Left lung (tissue), 4 donors: ENCODE measurements at regions not wholly inside any gene's neighbourhood (a gene's known extent, or its start where the extent isn't known, plus 50 kb on each side); places are given as distances from the start of the nearest gene placed in this dataset.

ENCODE experiments used
- ATAC-seq: fragments of 200-7000 bp; cut with Tn5 transposase; one replicate; pipeline ENCODE4 v1.9.1; 2020; ENCODE audit warnings: moderate library complexity
- DNase-seq, 4 donors: peaks; one replicate each; pipeline ENCODE4 v3.0.0-alpha.2; 2013 to 2020
- H3K27ac ChIP-seq, 2 donors: fragments of 200-600 bp; sonication (generic) in 1 of 2; one replicate each; pipeline versions ENCODE4 v1.5.0 to v1.8.0; 2020 to 2021
- H3K27me3 ChIP-seq, 2 donors: fragments of 200-600 bp; sonication (generic) in 1 of 2; one replicate each; pipeline versions ENCODE4 v1.5.0 to v1.8.0; 2020 to 2021
- H3K36me3 ChIP-seq, 2 donors: fragments of 200-600 bp; sonication (generic) in 1 of 2; one replicate each; pipeline versions ENCODE4 v1.5.0 to v1.8.0; 2020 to 2021
- H3K4me1 ChIP-seq, 2 donors: fragments of 200-600 bp; one replicate each; pipeline ENCODE4 v1.8.0; 2021
- H3K4me3 ChIP-seq, 2 donors: fragments of 200-600 bp; sonication (generic) in 1 of 2; one replicate each; pipeline versions ENCODE4 v1.5.0 to v1.8.0; 2020 to 2021; ENCODE audit warnings: mild to moderate bottlenecking in 1 of 2
- H3K9me3 ChIP-seq, 2 donors: fragments of 200-600 bp; sonication (generic) in 1 of 2; one replicate each; pipeline versions ENCODE4 v1.5.0 to v1.8.0; 2020 to 2021
- CTCF ChIP-seq, 2 donors: fragments of 200-600 bp; sonication (generic) in 1 of 2; IDR thresholded peaks; one replicate each; pipeline versions ENCODE4 v1.5.0 to v1.8.0; 2021; ENCODE audit warnings: antibody characterized with exemption in 2 of 2
- intact Hi-C, 2 donors: fragments of 100-400 bp; cut with DNase I; formaldehyde crosslinking; loops; one replicate each; pipeline versions ENCODE4 v1.11.2 to v1.14.2; 2022
- donor health status: DM: no; HTN: yes; CAD: no.
- donor health status: DM: no; HTN: no; CAD: no.

- intact Hi-C loops = no loop called here
Observed at GRCh38 chr12:125206711-125207110, 141.5 kb downstream of the AACS start.

GRCh38 chr12:125208334-125208733 lies 143.1 kb downstream of the AACS start:
- H3K4me3 ChIP-seq = no peak overlapping the region
- no peak for TF ChIP-seq CTCF (IDR thresholded peaks at IDR 0.05)
- no peaks in the 10 kb centered on the region for H3K4me1 ChIP-seq
- intact Hi-C loops = no loop called here
- no peaks in the 10 kb centered on the region for H3K36me3 ChIP-seq
- H3K27ac ChIP-seq = no peak overlapping the region
- DNase-seq = no peak
- ATAC-seq = no peak
- no peaks in the 10 kb centered on the region for H3K9me3 ChIP-seq
- peaks cover 0 to 67% of the 10 kb centered on the region in 2 donors for H3K27me3 ChIP-seq

More at GRCh38 chr12:125206711-125207110, 141.5 kb downstream of the AACS start:
- no peaks in the 10 kb centered on the region for H3K4me1 ChIP-seq
- DNase-seq = no peak
- no peaks in the 10 kb centered on the region for H3K9me3 ChIP-seq
- no peak for TF ChIP-seq CTCF (IDR thresholded peaks at IDR 0.05)
- ATAC-seq = no peak
- H3K27ac ChIP-seq = no peak overlapping the region
- H3K27me3 ChIP-seq = peaks cover 0 to 62% of the 10 kb centered on the region in 2 donors
- no peak overlapping the region for H3K4me3 ChIP-seq
- H3K36me3 ChIP-seq = no peaks in the 10 kb centered on the region

- intact Hi-C loops = no loop called here
- Histone ChIP-seq H3K36me3 (no peaks in the 10 kb centered on the region), H3K4me3 (no peak overlapping the region), H3K27ac (no peak overlapping the region), H3K4me1 (no peaks in the 10 kb centered on the region), H3K9me3 (no peaks in the 10 kb centered on the region), H3K27me3 (peaks cover 0 to 69% of the 10 kb centered on the region in 2 donors)
- no peak for TF ChIP-seq CTCF (IDR thresholded peaks at IDR 0.05)
- ATAC-seq (no peak), DNase-seq (no peak)
Observed at GRCh38 chr12:125208942-125209341, 143.7 kb downstream of the AACS start.

- no peaks in the 10 kb centered on the region for H3K9me3 ChIP-seq
- no peak overlapping the region for H3K4me3 ChIP-seq
- intact Hi-C loops = no loop called here
- no peaks in the 10 kb centered on the region for H3K4me1 ChIP-seq
- no peaks in the 10 kb centered on the region for H3K36me3 ChIP-seq
- no peak for TF ChIP-seq CTCF (IDR thresholded peaks at IDR 0.05)
- H3K27me3 ChIP-seq = peaks cover 0 to 76% of the 10 kb centered on the region in 2 donors
- ATAC-seq (no peak), DNase-seq (no peak)
- H3K27ac ChIP-seq = no peak overlapping the region
Observed at GRCh38 chr12:125210104-125210755, 145.0 kb downstream of the AACS start.

- intact Hi-C loops = no loop called here
- TF ChIP-seq CTCF (IDR thresholded peaks at IDR 0.05) = no peak
- ATAC-seq = no peak
Observed at GRCh38 chr12:125211464-125211863, 146.2 kb downstream of the AACS start.

More at GRCh38 chr12:125211464-125211863, 146.2 kb downstream of the AACS start:
- Histone ChIP-seq H3K4me3 (no peak overlapping the region), H3K36me3 (no peaks in the 10 kb centered on the region), H3K27ac (no peak overlapping the region), H3K27me3 (peaks cover 0 to 65% of the 10 kb centered on the region in 2 donors), H3K9me3 (no peaks in the 10 kb centered on the region), H3K4me1 (no peaks in the 10 kb centered on the region)
- DNase-seq = no peak
